HT1080 (cell line): ENCODE measurements at regions not wholly inside any gene's neighbourhood (a gene's known extent, or its start where the extent isn't known, plus 50 kb on each side); places are given as distances from the start of the nearest gene placed in this dataset.
A peak's percentile ranks its signal among the peaks of the same experiment; 100 is the strongest.
"Not testable (repeated sequence)": the region's sequence is repeated elsewhere in the genome, so short reads cannot be mapped to it uniquely, and the experiment has no call there.

Source experiments
- DNase-seq: peaks from one replicate; pipeline ENCODE4 v3.0.0-alpha.2; 2015; ENCODE audit warnings: low read depth

DNA sequence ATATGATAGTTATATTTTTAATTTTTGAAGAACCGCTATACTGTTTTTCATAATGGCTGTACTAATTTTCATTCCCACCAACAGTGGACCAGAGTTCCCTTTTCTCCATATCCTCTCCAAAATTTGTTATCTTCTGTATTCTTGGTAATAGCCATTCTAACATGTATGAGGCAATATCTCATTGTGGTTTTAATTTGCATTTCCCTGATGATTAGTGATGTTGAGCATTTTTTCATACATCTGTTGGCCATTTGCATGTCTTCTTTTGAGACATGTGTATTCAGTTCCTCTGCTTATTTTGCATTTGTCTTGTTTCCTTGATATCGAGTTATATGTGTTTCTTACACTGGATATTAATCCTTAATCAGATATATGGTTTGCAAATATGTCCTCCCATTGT, 770.8 kb upstream of the MBL2 start:
- no peak for DNase-seq

- no peak for DNase-seq
These were observed 764.9 kb upstream of the MBL2 start for GRCh38 chr10:53537508-53537907.

- peak; percentile 41 for DNase-seq
These were observed 763.7 kb upstream of the MBL2 start for GRCh38 chr10:53536322-53536721.

- no peak for DNase-seq
These were observed 761.8 kb upstream of the MBL2 start for GRCh38 chr10:53534428-53534827.

- DNase-seq = no peak
These were observed 756.4 kb upstream of the MBL2 start for GRCh38 chr10:53528974-53529373.

DNA sequence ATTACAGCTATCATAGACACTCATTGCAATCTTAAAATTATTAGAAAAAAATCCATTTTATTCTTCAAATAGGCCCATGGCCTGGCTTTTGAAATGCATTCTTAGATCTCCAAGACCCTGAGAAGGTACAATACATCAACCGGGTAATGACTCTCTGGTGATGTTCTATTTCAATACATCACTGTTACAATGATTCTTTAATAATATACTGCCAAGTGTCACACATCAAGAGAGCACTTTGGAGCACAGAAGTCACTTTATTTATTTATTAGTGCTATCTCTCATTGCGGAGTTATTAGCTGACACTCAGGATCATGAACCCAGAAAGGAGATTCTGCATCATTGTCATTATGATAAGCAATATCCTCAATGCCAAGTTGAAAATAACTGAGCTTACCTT, 748.5 kb upstream of the MBL2 start:
- DNase-seq = no peak

GRCh38 chr10:53508197-53508596, 735.6 kb upstream of the MBL2 start:
- no peak for DNase-seq

DNA sequence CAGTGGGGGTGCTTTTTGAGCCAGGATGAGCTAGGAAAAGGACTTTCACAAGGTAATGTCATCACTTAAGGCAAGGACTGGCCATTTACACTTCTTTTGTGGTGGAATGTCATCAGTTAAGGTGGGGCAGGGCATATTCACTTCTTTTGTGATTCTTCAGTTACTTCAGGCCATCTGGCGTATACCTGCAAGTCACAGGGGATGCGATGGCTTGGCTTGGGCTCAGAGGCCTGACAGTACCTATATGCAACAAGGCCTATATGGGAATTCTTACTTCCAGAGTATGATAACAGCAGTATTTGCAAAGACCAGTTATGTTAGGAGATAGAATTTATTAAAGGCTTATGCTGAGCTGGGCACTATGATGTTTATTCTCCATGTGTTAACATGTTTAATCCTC, 731.9 kb upstream of the MBL2 start:
- DNase-seq = not testable (repeated sequence)

DNA sequence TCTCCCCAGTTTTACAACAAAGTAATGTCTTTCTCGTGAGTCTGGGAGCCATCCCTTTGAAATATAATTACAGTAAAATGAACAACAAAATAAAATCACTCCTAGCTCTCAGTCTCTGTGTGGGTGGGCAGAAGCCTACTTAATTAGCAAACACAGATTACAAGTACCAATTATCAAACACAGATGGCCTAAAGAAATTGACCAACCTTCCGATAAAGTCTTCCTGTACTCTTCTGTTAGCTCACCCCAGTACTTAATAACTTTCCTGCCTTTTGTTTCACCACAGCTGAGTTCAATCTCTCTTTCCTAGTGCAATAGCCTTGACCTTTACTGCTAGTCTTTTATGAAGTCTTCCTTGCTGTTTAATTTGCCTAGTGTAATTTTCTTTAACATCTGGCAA, 719.2 kb upstream of the MBL2 start:
- DNase-seq = no peak

- DNase-seq = no peak
These were observed 718.0 kb upstream of the MBL2 start for GRCh38 chr10:53490553-53490952.

DNA sequence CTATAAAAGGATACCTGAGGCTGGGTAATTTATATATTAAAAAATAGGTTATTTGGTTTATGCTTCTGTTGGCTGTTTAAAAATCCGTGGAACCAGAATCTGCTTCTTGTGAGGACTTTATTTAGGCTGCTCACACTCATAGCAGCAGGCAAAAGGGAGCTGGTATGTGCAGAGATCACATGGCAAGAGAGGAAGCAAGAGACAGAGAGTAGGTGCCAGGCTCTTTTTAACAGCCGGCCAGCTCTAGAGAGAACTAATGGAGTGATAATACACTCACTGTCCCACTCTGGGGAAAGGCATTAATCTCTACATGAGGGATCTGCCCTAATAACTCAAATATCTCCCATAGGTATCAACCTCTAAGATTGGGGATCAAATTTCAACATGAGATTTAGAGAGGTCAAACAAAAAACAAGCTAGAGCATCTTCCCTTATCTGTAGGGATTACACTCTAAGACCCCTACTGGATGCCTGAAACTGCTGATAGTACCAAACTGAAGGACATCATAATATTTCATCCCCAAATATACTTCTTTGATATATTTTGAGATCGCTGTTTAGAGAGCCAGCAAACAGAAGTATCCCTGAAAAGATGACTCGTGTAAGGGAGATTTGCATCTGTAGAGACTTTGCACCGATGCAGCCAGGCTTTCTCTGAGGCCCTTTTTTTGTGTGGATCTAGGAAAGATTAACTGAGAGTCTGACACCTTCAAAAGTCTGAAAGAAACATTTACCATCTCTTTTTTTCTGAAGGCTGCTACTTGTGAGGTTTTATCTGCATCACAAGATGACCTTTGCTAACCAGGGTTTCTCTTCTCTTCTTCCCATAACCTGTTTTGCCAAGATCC, 717.0 kb upstream of the MBL2 start:
- DNase-seq = no peak

- no peak for DNase-seq
These were observed 714.7 kb upstream of the MBL2 start for GRCh38 chr10:53487019-53487983.

- not testable (repeated sequence) for DNase-seq
These were observed 712.8 kb upstream of the MBL2 start for GRCh38 chr10:53485422-53485821.

DNA sequence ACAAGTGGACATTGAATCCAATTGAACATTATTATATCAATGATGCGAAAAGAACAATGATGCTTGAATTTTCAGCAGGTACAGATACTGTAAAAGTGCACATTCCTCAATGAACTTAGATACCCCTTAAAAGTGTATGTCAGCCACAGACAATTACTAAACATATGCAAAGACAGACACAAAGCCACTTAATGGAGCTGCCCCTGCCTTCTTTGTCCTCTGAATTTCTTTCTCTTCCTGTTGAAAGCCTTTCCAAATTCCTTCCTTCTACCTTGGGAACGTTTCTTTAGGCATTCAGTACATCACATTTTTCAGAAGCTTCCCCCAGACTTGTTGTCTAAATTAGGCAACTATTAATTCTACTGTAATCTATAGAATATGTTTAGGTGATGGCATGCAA, 706.8 kb upstream of the MBL2 start:
- DNase-seq = no peak

DNA sequence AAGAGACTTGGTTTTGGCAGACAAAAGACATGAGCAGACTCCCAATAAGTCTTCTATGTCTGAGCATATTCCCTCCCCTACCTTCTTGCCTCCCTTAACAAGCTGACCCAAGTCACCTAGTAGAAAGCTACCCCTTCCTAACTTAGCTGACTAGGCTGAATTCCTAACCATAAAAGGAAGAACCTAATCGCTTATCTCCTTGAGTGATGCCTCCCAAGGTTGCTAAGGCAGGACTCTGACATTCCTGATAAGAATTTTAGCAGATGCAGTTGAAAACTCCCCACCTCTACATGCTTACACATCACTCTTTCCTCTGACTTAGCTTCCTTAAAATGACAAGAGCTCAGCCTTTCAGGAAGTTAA, 704.7 kb upstream of the MBL2 start:
- no peak for DNase-seq

GRCh38 chr10:53476650-53477312, 704.2 kb upstream of the MBL2 start:
- DNase-seq = no peak

- DNase-seq = no peak
These were observed 696.8 kb upstream of the MBL2 start for GRCh38 chr10:53469383-53469782.

GRCh38 chr10:53463539-53463938, 691.0 kb upstream of the MBL2 start:
- DNase-seq = no peak

- DNase-seq = no peak
These were observed 685.4 kb upstream of the MBL2 start for GRCh38 chr10:53458007-53458406.

DNA sequence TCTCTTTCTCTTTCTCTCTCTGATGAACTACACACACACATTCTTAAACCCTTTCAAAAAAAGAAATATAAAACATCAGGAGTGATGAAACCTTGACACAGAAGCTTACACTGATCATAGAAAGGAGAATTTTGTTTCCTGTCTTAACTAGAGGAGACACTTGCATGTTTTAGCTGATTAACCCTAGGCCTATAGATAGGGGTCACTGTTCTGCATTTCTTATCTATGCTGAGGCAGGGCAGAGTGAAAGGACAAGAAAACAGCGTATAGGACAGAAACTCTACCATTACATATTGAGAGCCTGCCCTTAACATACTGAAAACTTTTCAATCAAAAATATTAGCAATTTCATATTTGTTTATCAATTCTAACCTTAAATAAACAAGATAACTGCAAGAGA, 680.6 kb upstream of the MBL2 start:
- peak; percentile 6 for DNase-seq

GRCh38 chr10:53447576-53447975, 675.0 kb upstream of the MBL2 start:
- no peak for DNase-seq

DNA sequence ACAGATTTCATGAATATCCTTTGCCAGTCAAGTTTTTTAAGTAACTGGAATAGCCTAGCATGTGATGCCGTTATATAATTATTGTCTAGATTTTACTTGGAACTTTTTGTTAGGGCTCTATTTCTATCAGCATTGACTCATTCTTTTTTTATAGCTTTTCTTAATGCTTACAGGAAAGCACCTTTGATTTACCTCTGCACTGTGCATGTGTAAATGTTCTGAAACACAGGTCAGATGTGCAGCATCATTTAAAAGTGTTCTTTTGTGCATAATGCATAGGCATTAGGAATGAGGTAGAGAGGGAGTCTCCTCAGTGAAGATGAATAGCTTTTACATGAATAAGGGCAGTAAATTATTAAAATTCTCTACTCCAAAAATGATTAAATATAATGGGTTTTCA, 669.3 kb upstream of the MBL2 start:
- DNase-seq = no peak
